K562 (cell line): ENCODE measurements at regions not wholly inside any gene's neighbourhood (a gene's known extent, or its start where the extent isn't known, plus 50 kb on each side); places are given as distances from the start of the nearest gene placed in this dataset.

Experiments
- ATAC-seq: fragments of 200-7000 bp; cut with Tn5 transposase; 3 replicates; pipeline ENCODE4 v1.9.1; 2020; ENCODE audit warnings: moderate library complexity
- BruUV-seq: library from RNA; stranded (reverse); fragments of 400-500 nt; replicated peaks from 2 replicates; lab custom pipeline; 2021; lab: Mats Ljungman, UMichigan
- CTCF ChIA-PET: fragments of 300-600 bp; formaldehyde crosslinking; extraction: SDS; loops from one replicate; lab custom pipeline; 2021; ENCODE audit warnings: low intra/inter-chr PET ratio; lab: Yijun Ruan, JAX
- POLR2A ChIA-PET: fragments of 300-600, 350-650 bp; sonication (Branson Sonifier 250); formaldehyde crosslinking; extraction: SDS; loops from one replicate; lab custom pipeline; 2021; ENCODE audit warnings: antibody characterized with exemption, inconsistent platforms; lab: Yijun Ruan, JAX
- DNase-seq, 4 experiments: peaks; one replicate each; pipeline versions ENCODE4 v3.0.0 to v3.0.0-alpha.2; 2011 to 2018; ENCODE audit warnings: low spot score in 3 of 4, mixed read lengths in 3 of 4; ENCODE audit errors: extremely low read depth in 1 of 4
- FAIRE-seq: peaks from 2 replicates; lab custom pipeline; 2011; peaks lifted over from hg19 to GRCh38; lab: Jason Lieb, UNC
- H2AFZ ChIP-seq: 2 replicates; pipeline ENCODE4 v1.6.0; 2011; ENCODE audit warnings: low read depth, low read length, control low read depth, inconsistent platforms
- H3K27ac ChIP-seq: fragments of 200-600 bp; 3 replicates; pipeline ENCODE4 v1.8.0; 2011; ENCODE audit warnings: low read depth, mild to moderate bottlenecking, control low read depth, inconsistent platforms, low read length, moderate library complexity, mixed read lengths; ENCODE audit errors: extremely low read depth
- H3K27me3 ChIP-seq, 2 experiments: fragments of 300-600 bp in 1 of 2; 2 replicates in 1 of 2; 3 replicates in 1 of 2; pipeline versions ENCODE4 v1.6.0 to v1.8.0; 2011; ENCODE audit warnings: inconsistent platforms in 2 of 2, low read length in 2 of 2, mild to moderate bottlenecking in 1 of 2, mixed read lengths in 1 of 2, moderate library complexity in 1 of 2; ENCODE audit not compliant: control insufficient read depth in 2 of 2, insufficient read depth in 2 of 2
- H3K36me3 ChIP-seq: fragments of 300-600 bp; 3 replicates; pipeline ENCODE4 v1.8.0; 2011; ENCODE audit warnings: mild to moderate bottlenecking, low read length, inconsistent platforms; ENCODE audit not compliant: control insufficient read depth, insufficient read depth
- H3K4me1 ChIP-seq, 2 experiments: fragments of 200-600 bp in 1 of 2; replicated peaks in 1 of 2; 2 replicates in 1 of 2; 3 replicates in 1 of 2; pipeline versions ENCODE4 v1.5.1 to v1.8.0; 2011; ENCODE audit warnings: inconsistent platforms in 2 of 2, low read length in 2 of 2, mild to moderate bottlenecking in 1 of 2, mixed read lengths in 1 of 2, moderate library complexity in 1 of 2; ENCODE audit not compliant: control insufficient read depth in 2 of 2, insufficient read depth in 2 of 2
- H3K4me2 ChIP-seq: 2 replicates; pipeline ENCODE4 v1.6.1; 2011; ENCODE audit warnings: low read length, control low read depth, inconsistent platforms, mixed read lengths; ENCODE audit not compliant: insufficient read depth
- H3K4me3 ChIP-seq: fragments of 200-600 bp; sonication (generic), shearing (Covaris generic); 2 replicates; pipeline ENCODE4 v1.5.1; 2016; ENCODE audit warnings: control low read depth, inconsistent platforms
- H3K79me2 ChIP-seq: fragments of 200-600 bp; 3 replicates; pipeline ENCODE4 v1.8.0; 2011; ENCODE audit warnings: low read length, inconsistent platforms; ENCODE audit not compliant: control insufficient read depth, insufficient read depth
- H3K9ac ChIP-seq, 2 experiments: 2 replicates each; pipeline versions ENCODE4 v1.6.0 to v1.6.1; 2011; ENCODE audit warnings: low read depth in 2 of 2, low read length in 2 of 2, control low read depth in 1 of 2, inconsistent platforms in 1 of 2, mild to moderate bottlenecking in 1 of 2, mixed read lengths in 1 of 2; ENCODE audit not compliant: insufficient read depth in 1 of 2
- H3K9me1 ChIP-seq: one replicate; pipeline ENCODE4 v1.6.0; 2011; ENCODE audit warnings: inconsistent platforms, mild to moderate bottlenecking, low read length, moderate library complexity; ENCODE audit not compliant: control insufficient read depth, insufficient read depth
- H3K9me3 ChIP-seq: replicated peaks from 2 replicates; pipeline ENCODE4 v1.5.1; 2011; ENCODE audit warnings: low read depth, low read length, inconsistent platforms; ENCODE audit not compliant: control insufficient read depth, insufficient read depth
- H4K20me1 ChIP-seq: replicated peaks from 2 replicates; pipeline ENCODE4 v1.6.1; 2011; ENCODE audit warnings: low read length, inconsistent platforms, mixed read lengths; ENCODE audit not compliant: control insufficient read depth, insufficient read depth
- ARID2 ChIP-seq: fragments of 450-650 bp; IDR thresholded peaks from 2 replicates; pipeline ENCODE4 v1.6.1; 2017; ENCODE audit warnings: antibody characterized with exemption, mild to moderate bottlenecking
- KLF16 ChIP-seq: IDR thresholded peaks from 2 replicates; pipeline ENCODE4 v1.6.1; 2016; ENCODE audit warnings: antibody characterized with exemption
- RBBP5 ChIP-seq: fragments of 200-600 bp; sonication (generic); IDR thresholded peaks from 2 replicates; pipeline ENCODE4 v1.6.1; 2012; ENCODE audit warnings: borderline replicate concordance, mild to moderate bottlenecking, low read length, control low read depth, inconsistent platforms; ENCODE audit not compliant: insufficient read depth, poor library complexity, severe bottlenecking
- RBFOX2 ChIP-seq: fragments of 200-400 bp; formaldehyde crosslinking; IDR thresholded peaks from 2 replicates; pipeline ENCODE4 v1.6.1; 2017; ENCODE audit warnings: low read depth, mild to moderate bottlenecking, low read length, moderate library complexity
- TCF7 ChIP-seq: sonication (generic); IDR thresholded peaks from 2 replicates; pipeline ENCODE4 v1.6.1; 2016; ENCODE audit warnings: antibody characterized with exemption, borderline replicate concordance
- ZBTB5 ChIP-seq: fragments of 450-650 bp; IDR thresholded peaks from 2 replicates; pipeline ENCODE4 v1.6.1; 2017; ENCODE audit warnings: antibody characterized with exemption
- ZNF134 ChIP-seq: fragments of 250-450 bp; sonication (Bioruptor Pico); conservative IDR thresholded peaks from 2 replicates; pipeline ENCODE4 v1.4.0; 2020
- ZNF41 ChIP-seq: fragments of 250-450 bp; sonication (Bioruptor Pico); conservative IDR thresholded peaks from 2 replicates; pipeline ENCODE4 v1.4.0; 2020; ENCODE audit warnings: mild to moderate bottlenecking
- WGBS: fragments of 100-300 bp; shearing (Covaris generic); methylation state at CpG from one replicate; pipeline ENCODE4 v1.1.6; 2016; ENCODE audit warnings: low coverage, mixed read lengths; ENCODE audit not compliant: insufficient coverage; ENCODE audit errors: missing lambda C conversion rate; 5-methylcytosine and 5-hydroxymethylcytosine counted together
- in situ Hi-C: fragments of 300-500 bp; cut with MboI; formaldehyde crosslinking; loops from 4 replicates; pipeline ENCODE4 v1.15.0; 2018; ENCODE audit warnings: inconsistent platforms, mixed read lengths
- intact Hi-C: fragments of 100-400 bp; cut with micrococcal nuclease; formaldehyde crosslinking; loops from 2 replicates; pipeline ENCODE4 v1.14.2; 2022

- WGBS = 0% methylated on average over 5 of the region's 5 CpGs
- no peak overlapping the region for H3K9ac ChIP-seq
- H3K36me3 ChIP-seq = no peaks in the 10 kb centered on the region
- no peak overlapping the region for H2AFZ ChIP-seq
- ATAC-seq (no peak), DNase-seq (no peak), FAIRE-seq (no peak)
- ChIA-PET POLR2A (no interaction called here), CTCF (no interaction called here)
- H3K4me1 ChIP-seq = no peaks in the 10 kb centered on the region
- TF ChIP-seq ARID2 (no peak), ZNF41 (CRISPR knock-in tag) (no peak), RBBP5 (no peak), ZNF134 (CRISPR knock-in tag) (no peak), ZBTB5 (no peak), RBFOX2 (no peak), KLF16 (no peak), TCF7 (no peak)
- no peaks in the 10 kb centered on the region for H3K9me3 ChIP-seq
- no peak overlapping the region for H3K27ac ChIP-seq
- H3K27me3 ChIP-seq = no peaks in the 10 kb centered on the region
- intact Hi-C loops (no loop called here), in situ Hi-C loops (no loop called here)
- no peaks in the 10 kb centered on the region for H3K79me2 ChIP-seq
- H3K4me2 ChIP-seq = no peak overlapping the region
- no peak overlapping the region for H3K4me3 ChIP-seq
- no peaks in the 10 kb centered on the region for H3K9me1 ChIP-seq
- no peaks in the 10 kb centered on the region for H4K20me1 ChIP-seq
- no TSS peak for BruUV-seq
Measured at GRCh38 chr13:106101201-106101600, 434.3 kb downstream of the EFNB2 start.
